GM18858 (cell line): ENCODE measurements at regions not wholly inside any gene's neighbourhood (a gene's known extent, or its start where the extent isn't known, plus 50 kb on each side); places are given as distances from the start of the nearest gene placed in this dataset.
"Not testable (repeated sequence)": the region's sequence is repeated elsewhere in the genome, so short reads cannot be mapped to it uniquely, and the experiment has no call there.

Source experiments
- ATAC-seq: cut with Tn5 transposase; IDR thresholded peaks from one replicate; pipeline ENCODE4 v1.9.1; 2021; ENCODE audit not compliant: unreplicated experiment

- ATAC-seq = no peak
These were observed 103.8 kb downstream of the IER5 start for GRCh38 chr1:181192316-181192715.

DNA sequence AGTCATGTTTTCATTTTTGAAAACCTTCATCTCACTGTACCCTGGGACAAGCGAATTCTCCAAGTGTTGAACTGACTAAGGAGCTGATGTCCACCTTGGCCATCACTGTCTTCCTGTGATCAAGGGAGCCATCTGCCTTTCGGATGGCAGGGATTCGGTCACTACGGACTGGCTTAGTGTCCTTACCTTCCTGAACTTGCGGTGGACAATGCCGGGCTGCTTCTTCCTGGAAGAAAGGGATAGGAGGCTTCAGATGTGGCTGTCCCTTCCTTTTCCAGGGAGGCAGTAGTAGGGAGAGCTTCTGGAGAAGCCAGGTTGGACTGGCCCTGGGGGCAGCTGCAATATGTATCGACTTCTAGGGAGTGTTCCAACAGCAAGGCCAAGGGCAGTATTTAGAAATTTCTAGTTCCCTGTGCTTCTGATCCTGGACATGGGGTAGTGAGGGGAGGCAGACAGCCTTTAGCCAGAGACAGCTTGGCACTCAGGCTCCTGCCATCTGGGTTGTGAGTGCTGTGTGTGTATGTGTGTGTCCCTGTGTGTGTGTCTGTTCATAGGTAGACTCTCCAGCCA, 114.6 kb downstream of the IER5 start:
- ATAC-seq = no peak

DNA sequence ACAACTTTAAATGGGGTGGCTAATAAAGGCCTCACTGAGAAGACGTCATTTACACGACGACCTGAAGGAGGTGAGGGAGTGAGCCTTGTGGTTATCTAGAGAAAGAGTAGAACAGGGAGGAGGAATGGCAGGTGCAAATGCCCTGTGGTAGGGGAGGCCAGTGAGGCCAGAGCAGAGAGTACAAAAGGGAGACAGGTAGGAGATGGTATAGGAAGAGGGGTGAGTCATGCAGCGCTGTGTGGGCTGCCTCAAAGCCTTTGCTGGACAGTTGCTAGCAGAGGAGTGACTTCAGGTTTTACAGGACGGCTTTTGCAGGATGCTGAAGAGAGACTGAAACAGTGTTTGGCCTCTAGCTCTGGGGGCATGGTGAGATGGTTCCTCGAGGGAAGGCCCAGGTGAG, 116.0 kb downstream of the IER5 start:
- no peak for ATAC-seq

GRCh38 chr1:181205901-181206300, 117.4 kb downstream of the IER5 start:
- no peak for ATAC-seq

DNA sequence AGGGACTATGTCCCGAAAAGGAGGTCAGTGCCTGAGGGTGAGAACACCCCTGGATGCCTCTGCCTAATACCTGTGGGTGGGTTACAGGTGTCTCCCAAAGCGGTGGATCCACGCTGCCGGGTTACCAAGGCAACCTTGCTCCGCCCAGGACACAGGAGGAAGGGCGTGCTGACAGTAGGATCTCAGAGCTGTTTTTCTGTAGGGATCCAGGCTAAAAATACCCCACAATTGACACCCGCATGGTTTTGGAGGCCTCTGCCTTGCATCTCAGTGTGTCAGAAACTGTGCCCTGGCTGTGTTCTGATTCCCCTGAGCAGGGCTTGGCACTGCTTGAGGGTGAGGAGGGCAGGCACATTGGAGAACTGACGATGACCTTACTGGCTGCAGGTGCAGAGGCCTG, 118.0 kb downstream of the IER5 start:
- no peak for ATAC-seq

DNA sequence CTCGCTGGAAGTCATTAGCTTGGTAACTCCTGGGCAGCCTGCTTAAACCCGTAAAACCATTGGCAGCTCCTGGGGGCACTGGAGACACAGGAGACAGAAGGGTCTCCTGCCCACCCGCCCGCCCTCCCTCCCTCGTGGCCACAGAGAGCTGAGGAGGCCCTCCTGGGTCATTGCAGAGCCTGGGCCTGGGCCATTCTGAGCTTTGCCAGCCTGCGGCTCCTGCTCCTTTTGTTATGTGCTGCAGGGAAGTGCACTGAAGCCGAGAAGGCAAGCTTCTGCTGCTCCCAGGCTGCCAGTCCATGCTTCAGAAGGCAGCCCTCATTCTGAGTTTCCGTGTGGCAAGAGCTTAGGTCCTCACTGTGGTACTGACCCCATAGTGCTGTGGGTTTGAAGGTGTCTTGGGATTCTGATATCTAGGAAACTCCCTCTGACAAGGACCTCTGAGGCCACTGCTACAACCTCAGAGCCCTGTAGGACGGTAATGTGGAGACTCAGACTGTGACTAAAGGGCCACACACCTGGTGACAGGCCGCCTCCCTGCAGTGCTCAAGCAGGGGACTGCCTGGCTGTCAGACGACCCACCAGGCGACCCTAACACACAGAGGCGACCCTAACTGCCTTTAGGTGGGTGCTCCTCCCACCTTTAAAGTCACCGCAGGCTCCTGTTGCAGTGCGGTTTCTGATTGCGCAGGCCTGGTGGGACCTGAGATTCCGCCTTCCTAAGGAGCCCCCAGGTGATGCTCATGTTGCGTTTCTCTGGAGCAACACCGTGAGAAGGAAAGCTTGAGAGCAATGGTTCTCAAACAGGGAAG, 118.7 kb downstream of the IER5 start:
- no peak for ATAC-seq

DNA sequence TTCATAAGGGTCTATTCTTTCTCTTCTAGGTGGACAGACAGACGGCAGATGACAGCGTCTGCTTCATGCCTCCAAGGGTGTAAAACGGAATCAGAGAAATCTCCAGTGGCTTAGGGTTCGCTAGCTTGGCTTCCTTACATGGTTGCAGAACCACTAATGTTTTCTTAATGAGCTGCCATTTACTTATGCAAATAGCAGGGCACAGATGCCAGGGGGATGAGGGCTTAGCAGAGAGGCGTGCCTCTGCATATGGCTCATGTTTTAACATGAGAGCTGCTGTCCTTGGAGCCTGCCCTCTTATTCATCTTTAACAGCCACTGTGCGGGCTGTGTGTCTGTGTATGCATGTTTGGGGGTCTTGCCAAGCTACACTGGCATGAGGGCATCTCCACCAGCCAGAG, 119.6 kb downstream of the IER5 start:
- ATAC-seq = no peak

- ATAC-seq = no peak
These were observed 120.5 kb downstream of the IER5 start for GRCh38 chr1:181208967-181209366.

DNA sequence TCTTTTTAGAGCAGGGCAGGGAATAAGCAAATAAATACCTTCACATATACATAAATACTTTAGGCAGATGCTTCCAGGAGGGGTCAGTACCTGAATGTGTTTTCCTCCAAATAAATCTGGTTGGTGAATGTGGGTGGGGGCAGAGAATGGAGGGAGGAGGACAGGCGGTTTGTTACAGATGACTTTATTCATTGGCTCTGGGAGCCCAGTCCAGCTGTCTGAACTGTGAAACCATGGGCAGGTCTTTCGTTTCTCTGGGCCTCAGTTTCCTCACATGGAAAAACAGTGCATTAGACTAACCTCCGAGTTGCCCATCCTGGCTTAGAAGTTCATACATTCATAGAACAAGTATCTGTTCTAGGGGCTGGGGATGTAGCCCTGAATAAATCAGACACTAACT, 124.6 kb downstream of the IER5 start:
- ATAC-seq = no peak

DNA sequence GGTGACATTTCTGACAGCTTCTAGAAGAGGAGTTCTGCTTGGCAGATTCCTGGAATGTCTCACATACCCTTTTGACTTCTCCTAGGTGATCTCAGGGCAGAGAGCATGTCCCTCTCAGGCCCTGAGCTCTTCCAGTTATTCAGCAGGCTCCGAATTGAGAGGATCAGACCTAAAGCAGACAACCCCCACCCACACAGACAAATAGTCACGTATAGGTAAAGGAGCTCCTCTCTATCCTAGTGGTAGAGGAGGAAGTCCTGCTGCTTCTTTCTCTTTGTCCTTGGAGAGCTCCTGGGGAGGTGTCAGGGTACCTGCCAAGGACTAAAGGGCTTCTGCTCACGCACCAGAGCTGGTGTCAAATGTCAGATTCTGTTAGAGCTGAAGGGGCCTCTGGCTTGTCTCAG, 128.1 kb downstream of the IER5 start:
- ATAC-seq = no peak

DNA sequence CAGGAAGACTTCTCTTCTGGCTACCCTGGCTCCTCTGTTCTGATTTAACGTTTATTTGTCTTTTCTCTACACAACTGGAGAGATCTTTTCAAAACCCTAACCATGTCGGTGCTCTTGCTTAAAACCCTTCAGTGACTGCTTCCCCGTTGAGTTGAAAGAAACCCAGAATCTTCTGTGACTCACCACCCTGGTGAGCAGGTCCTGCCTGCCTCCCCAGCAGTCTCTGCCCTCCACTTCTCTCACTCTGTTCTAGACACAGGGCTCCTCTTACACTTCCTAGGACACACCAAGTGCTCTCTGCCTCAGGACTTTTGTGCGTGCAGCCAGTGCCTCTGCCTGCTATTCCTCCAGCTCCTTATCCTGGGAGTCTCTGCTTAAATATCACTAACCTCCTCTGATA, 131.4 kb downstream of the IER5 start:
- ATAC-seq = no peak

GRCh38 chr1:181221078-181221477, 132.6 kb downstream of the IER5 start:
- ATAC-seq = no peak

DNA sequence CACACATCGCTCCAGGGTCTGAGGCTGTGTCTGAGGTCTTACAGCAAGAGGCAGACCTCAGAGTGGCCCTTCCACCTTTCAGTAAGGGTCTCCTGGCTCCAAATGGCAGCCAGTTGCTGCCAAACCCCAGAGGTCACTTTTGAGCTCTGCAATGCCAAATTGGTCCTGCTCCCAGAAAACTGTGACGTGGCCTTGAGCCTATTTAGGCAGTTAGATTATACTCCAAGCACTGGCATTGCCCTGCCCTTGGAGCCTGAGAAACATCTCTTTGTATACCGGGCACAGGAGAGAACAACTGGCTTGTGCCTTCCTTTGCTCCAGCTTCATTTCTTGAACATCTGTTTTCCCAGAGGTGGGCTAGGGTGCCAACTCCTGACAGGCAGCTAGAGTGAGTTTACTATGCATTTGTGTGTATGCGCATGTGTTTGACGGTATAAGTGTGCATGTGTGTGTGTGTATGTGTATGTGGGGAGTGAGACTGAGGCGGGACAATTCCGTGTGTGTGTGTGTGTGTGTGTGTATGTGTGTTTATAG, 134.5 kb downstream of the IER5 start:
- ATAC-seq = no peak

GRCh38 chr1:181226728-181227127, 138.2 kb downstream of the IER5 start:
- ATAC-seq = not testable (repeated sequence)

GRCh38 chr1:181239086-181239485, 150.6 kb downstream of the IER5 start:
- no peak for ATAC-seq

- ATAC-seq = not testable (repeated sequence)
These were observed 157.8 kb downstream of the IER5 start for GRCh38 chr1:181246320-181246719.

GRCh38 chr1:181248361-181248760, 159.9 kb downstream of the IER5 start:
- not testable (repeated sequence) for ATAC-seq

GRCh38 chr1:181249186-181249585, 160.7 kb downstream of the IER5 start:
- ATAC-seq = no peak

DNA sequence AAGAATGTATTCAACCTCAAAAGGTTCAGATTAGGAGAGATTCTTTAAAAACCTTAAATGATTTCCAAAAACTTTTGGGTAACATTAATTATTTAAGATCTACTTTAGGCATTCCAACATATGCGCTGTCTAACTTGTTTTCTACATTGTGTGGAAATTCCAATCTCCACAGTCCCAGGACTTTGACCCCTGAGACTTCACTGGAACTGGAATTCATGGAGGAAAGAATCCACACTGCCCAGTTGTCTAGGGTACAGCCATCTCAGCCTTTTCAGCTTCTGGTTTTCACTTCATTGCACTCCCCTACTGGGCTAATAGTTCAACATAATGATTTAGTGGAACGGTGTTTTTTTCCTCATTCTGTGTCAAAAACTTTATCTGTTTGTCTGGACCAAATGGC, 161.5 kb downstream of the IER5 start:
- ATAC-seq = no peak

DNA sequence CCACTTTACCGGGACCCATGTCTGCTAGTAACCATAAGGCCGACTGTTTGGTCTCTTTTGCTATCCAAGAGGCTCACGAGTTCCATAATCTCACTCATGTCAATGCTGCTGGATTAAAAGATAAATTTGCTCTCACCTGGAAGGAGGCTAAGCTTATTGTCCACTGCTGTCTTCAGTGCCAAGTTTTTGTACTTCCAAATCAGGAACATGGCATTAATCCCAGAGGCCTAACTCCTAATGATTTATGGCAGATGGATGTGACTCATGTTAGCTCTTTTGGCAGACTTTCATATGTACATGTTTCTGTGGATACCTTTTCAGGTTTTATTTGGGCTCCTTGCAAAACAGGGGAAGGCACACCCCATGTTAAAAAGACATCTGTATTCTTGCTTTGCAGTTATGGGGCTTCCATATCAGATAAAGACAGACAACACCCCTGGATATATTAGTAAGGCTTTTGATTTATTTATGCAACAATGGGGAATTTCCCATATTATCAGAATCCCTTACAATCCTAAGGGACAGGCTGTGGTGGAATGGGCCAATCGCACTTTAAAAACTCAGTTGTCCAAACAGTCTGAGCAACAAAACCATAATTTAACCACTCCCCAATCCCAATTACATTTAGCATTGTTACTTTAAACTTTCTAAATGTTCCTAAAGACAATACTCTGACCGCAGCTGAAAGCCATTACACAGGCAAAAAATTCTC, 162.7 kb downstream of the IER5 start:
- no peak for ATAC-seq

- no peak for ATAC-seq
These were observed 163.2 kb downstream of the IER5 start for GRCh38 chr1:181251713-181252075.

- ATAC-seq = not testable (repeated sequence)
These were observed 165.1 kb downstream of the IER5 start for GRCh38 chr1:181253601-181254000.
